ENCODE measurements at regions not wholly inside any gene's neighbourhood (a gene's known extent, or its start where the extent isn't known, plus 50 kb on each side); places are given as distances from the start of the nearest gene placed in this dataset.

DNA sequence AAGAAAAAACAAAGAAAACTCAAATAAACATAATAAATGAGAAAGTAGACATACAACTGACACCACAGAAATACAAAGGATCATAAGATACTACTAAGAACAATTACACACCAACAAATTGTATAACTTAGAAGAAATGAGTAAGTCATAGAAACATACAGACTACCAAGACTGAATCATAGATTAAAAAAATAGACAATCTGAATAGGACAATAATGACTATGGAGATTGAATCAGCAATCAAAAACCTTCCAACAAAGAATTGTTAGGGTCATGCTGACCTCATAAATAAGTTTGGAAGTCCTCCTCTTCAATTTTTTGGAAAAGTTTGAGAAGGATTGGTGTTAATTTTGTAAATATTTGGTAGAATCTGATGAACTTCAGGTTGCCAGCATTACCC, 159.0 kb downstream of the PTBP2 start:
- TF ChIP-seq CTCF (IDR thresholded peaks at IDR 0.05) (no peak), POLR2A (IDR thresholded peaks at IDR 0.05) (no peak), POLR2AphosphoS5 (IDR thresholded peaks at IDR 0.05; ENCODE audit: insufficient read depth in 1 of 2, low read depth in 1 of 2) (no peak)
